ENCODE measurements at regions not wholly inside any gene's neighbourhood (a gene's known extent, or its start where the extent isn't known, plus 50 kb on each side); places are given as distances from the start of the nearest gene placed in this dataset.

DNA sequence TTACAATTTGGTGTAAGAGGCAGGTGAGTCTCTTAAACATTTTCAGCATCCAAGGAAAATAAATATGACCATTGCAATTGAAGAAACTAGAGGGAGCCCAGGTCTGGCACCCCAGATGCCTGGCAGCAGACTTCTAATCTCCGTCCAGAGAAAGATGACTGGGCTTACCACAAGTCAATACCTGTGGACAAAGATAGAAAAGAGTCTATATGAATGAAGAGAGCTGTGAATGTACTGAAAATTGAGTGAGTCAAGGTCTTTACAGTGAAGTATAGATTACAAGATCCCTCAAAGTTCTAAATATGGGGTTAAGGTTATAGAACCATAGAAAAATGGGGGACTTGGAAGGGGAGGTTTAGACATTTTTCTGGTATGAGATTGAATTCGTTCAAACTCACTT, 827.4 kb upstream of the NR2F2 start:
- DNase-seq (ENCODE audit: low spot score), result no peak

DNA sequence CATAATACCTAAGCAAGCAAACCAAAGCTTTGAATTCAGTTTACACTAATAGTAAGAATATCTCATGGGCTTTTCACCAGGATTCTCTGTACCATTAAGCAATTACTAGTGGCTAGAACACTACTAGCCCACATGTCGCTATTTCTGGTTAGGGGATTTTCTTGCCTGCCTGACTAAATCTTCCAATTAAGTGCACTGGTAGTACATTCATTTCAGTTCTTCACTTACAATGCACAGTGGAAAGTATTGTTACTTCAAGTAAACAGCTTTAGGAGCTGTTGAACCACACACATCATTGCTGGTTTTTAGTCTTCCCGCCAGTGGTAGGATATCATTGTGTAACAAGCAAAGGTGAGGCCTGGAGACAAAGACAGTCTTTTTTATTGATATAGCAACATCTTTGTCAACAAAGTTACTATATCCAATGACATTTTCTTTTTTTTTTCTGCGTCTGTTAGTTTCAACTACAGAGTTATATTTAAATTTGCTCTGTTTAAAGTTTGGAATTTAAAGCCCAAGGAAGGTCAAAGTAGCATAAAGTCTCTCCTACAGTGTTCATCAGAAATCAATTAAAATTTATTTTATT, 826.8 kb upstream of the NR2F2 start:
- no peak for DNase-seq (ENCODE audit: low spot score)

GRCh38 chr15:95511671-95512070, 818.8 kb upstream of the NR2F2 start:
- DNase-seq (ENCODE audit: low spot score), result no peak

DNA sequence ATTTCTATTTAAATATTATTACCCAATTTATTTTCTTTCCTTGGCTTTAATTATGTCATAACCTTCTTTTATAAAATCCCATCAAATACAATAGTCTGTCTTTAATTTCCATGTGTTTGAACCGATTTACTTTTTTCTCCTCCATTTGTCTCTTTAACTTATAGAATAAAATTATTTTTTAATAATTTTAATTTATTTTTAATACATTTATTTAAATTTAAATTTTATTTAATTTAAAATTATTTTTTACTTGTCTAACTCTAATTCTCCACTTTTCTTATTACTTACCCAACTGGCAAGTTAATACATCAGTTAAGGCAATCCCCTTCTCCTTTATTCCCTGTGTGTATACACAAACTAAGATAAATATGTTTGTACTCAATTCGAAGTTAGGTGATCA, 817.6 kb upstream of the NR2F2 start:
- no peak for DNase-seq (ENCODE audit: low spot score)

DNA sequence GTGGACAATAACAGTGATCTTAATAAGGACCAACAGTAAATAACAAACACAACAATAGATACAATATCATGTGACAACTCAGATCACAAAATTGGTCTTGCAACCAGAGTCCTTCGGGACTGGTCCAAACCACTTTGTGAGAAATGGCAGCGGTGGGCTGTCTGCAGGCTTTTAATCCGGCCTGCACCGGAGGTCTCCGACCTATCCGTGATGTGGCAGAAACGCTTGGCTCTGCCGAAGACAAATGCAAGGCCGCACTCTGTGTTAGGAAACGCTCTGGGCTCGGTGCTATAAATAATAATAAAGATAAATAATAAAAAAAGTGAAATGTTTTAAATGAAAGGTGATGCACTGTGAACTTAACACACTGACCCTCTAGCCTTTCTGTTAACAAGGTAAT, 810.6 kb upstream of the NR2F2 start:
- DNase-seq (ENCODE audit: low spot score), result no peak

- no peak for DNase-seq (ENCODE audit: low spot score)
Measured at GRCh38 chr15:95520511-95520910, 810.0 kb upstream of the NR2F2 start.

GRCh38 chr15:95520922-95521321, 809.6 kb upstream of the NR2F2 start:
- no peak for DNase-seq (ENCODE audit: low spot score)

GRCh38 chr15:95522533-95522932, 808.0 kb upstream of the NR2F2 start:
- DNase-seq (ENCODE audit: low spot score), result no peak

- DNase-seq (ENCODE audit: low spot score), result no peak
Measured at GRCh38 chr15:95528920-95529319, 801.6 kb upstream of the NR2F2 start.

GRCh38 chr15:95536638-95537037, 793.9 kb upstream of the NR2F2 start:
- no peak for DNase-seq (ENCODE audit: low spot score)

- no peak for DNase-seq (ENCODE audit: low spot score)
Measured at GRCh38 chr15:95538693-95539092, 791.8 kb upstream of the NR2F2 start.

- no peak for DNase-seq (ENCODE audit: low spot score)
Measured at GRCh38 chr15:95541301-95541700, 789.2 kb upstream of the NR2F2 start.

GRCh38 chr15:95549168-95549738, 781.2 kb upstream of the NR2F2 start:
- DNase-seq (ENCODE audit: low spot score), result no peak

- DNase-seq (ENCODE audit: low spot score), result no peak
Measured at GRCh38 chr15:95550702-95551101, 779.8 kb upstream of the NR2F2 start.

DNA sequence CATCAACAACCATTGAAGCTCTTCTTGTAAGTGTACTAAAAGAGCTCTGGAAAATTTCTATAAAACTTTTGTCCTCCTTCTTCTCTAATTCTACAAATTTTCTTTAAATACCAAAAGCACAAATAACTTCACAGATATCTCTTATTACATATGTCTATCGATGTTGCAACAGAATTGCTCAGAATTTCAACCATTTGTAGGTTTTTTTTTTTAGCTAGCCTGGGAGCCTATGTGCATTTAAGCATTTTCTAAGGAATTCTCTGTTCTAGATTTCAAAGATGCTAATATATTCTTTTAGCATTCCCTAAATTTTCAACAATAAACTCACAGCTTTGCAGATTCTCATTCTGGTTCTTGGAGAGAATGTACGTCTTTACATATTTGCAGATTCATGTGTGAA, 774.3 kb upstream of the NR2F2 start:
- DNase-seq (ENCODE audit: low spot score), result no peak

- DNase-seq (ENCODE audit: low spot score), result no peak
Measured at GRCh38 chr15:95556866-95557225, 773.7 kb upstream of the NR2F2 start.

- DNase-seq (ENCODE audit: low spot score), result no peak
Measured at GRCh38 chr15:95557226-95558046, 773.1 kb upstream of the NR2F2 start.

GRCh38 chr15:95558131-95558530, 772.4 kb upstream of the NR2F2 start:
- DNase-seq (ENCODE audit: low spot score), result no peak

GRCh38 chr15:95558916-95559315, 771.6 kb upstream of the NR2F2 start:
- no peak for DNase-seq (ENCODE audit: low spot score)

GRCh38 chr15:95559875-95560394, 770.6 kb upstream of the NR2F2 start:
- DNase-seq (ENCODE audit: low spot score), result no peak

DNA sequence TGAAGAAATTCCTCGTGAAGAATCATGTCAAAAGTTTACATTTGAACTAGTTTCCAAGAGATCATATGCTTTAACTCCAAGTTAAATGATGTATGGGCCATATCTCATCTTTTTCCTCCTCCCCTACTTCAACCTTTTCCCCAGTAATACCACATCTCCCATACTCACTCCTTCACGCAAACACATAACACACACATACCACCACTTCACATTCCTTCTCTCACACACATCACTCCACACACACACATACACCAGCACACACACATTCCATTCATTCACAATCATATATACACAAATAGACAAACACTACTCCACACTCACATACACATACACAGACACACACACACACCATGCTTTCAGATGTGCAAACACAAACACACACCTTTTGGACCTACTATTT, 769.0 kb upstream of the NR2F2 start:
- DNase-seq (ENCODE audit: low spot score), result no peak

- DNase-seq (ENCODE audit: low spot score), result no peak
Measured at GRCh38 chr15:95563634-95564033, 766.9 kb upstream of the NR2F2 start.

- DNase-seq (ENCODE audit: low spot score), result no peak
Measured at GRCh38 chr15:95565016-95565600, 765.4 kb upstream of the NR2F2 start.

Data from ecto neural progenitor cell (in vitro differentiated cells).